Hepatocyte (in vitro differentiated cells): ENCODE measurements at regions not wholly inside any gene's neighbourhood (a gene's known extent, or its start where the extent isn't known, plus 50 kb on each side); places are given as distances from the start of the nearest gene placed in this dataset.
"Not testable (repeated sequence)": the region's sequence is repeated elsewhere in the genome, so short reads cannot be mapped to it uniquely, and the experiment has no call there.

Source experiments
- CTCF ChIP-seq: fragments of 200-600 bp; sonication (generic); IDR thresholded peaks from 2 replicates; pipeline ENCODE4 v1.5.1; 2016; ENCODE audit warnings: antibody characterized with exemption, mild to moderate bottlenecking; ENCODE audit not compliant: poor library complexity
- EZH2 ChIP-seq: fragments of 200-600 bp; sonication (generic); IDR thresholded peaks from 2 replicates; pipeline ENCODE4 v1.6.1; 2016; ENCODE audit warnings: antibody characterized with exemption, mild to moderate bottlenecking, borderline replicate concordance

GRCh38 chr14:56454680-56455079 lies 124.9 kb upstream of the TMEM260 start:
- TF ChIP-seq EZH2, CTCF: not testable (repeated sequence)
